Heart left ventricle (tissue), 13 donors: ENCODE measurements at regions not wholly inside any gene's neighbourhood (a gene's known extent, or its start where the extent isn't known, plus 50 kb on each side); places are given as distances from the start of the nearest gene placed in this dataset.

Experiments
- POLR2A ChIP-seq, 2 donors: fragments of 450-650 bp; IDR thresholded peaks; one replicate each; pipeline ENCODE4 v1.6.1; 2017; ENCODE audit warnings: antibody characterized with exemption in 2 of 2, mild to moderate bottlenecking in 2 of 2, moderate library complexity in 2 of 2
- TF ChIP-seq, protein P1 (sequence below), 12 donors: fragments of 200-600 bp; sonication (generic) in 4 of 12; IDR thresholded peaks; one replicate each; pipeline versions ENCODE4 v1.5.0 to v1.8.0; 2018 to 2022; ENCODE audit warnings: antibody characterized with exemption in 12 of 12, mild to moderate bottlenecking in 5 of 12
- donor health status: ischemic (EF 13 %, LVEDD 7.1; RV severe dilation, severe dysfunction).
- donor health status: DM: no; HTN: yes; CAD: no.
- donor health status: DM: no; HTN: no; CAD: no.
- donor health status: ischemic (EF 25% LVEDD 6.9; RV normal size, moderate dysfunction).
- donor health status: ischemic (EF 25% LVEDD 5.7; RV mildly dilated, moderate dysfunction).
- donor health status: ischemic (EF 35%, LVEDD 5.7; RV mildly dilated, moderate dysfunction).
- donor health status: nonischemic (EF 11% LVEDD 7.7; RV severe dilation, severe dysfunction).
- donor health status: DM: yes; HTN: yes; CAD: no.
- donor health status: PGD.
- donor health status: ischemic (EF 29% LVEDD 5.4; RV normal size, mild dysfunction).
- donor health status: nonischemic (EF 23%, LVEDD 6.1; RV moderate dilation, normal function).

GRCh38 chr18:71001597-71001996 is 712.8 kb downstream of the SOCS6 start:
- TF ChIP-seq, protein P1, sequence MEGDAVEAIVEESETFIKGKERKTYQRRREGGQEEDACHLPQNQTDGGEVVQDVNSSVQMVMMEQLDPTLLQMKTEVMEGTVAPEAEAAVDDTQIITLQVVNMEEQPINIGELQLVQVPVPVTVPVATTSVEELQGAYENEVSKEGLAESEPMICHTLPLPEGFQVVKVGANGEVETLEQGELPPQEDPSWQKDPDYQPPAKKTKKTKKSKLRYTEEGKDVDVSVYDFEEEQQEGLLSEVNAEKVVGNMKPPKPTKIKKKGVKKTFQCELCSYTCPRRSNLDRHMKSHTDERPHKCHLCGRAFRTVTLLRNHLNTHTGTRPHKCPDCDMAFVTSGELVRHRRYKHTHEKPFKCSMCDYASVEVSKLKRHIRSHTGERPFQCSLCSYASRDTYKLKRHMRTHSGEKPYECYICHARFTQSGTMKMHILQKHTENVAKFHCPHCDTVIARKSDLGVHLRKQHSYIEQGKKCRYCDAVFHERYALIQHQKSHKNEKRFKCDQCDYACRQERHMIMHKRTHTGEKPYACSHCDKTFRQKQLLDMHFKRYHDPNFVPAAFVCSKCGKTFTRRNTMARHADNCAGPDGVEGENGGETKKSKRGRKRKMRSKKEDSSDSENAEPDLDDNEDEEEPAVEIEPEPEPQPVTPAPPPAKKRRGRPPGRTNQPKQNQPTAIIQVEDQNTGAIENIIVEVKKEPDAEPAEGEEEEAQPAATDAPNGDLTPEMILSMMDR (IDR thresholded peaks at IDR 0.05) = no peak
- no peak for TF ChIP-seq POLR2A (IDR thresholded peaks at IDR 0.05)
